ENCODE measurements at regions not wholly inside any gene's neighbourhood (a gene's known extent, or its start where the extent isn't known, plus 50 kb on each side); places are given as distances from the start of the nearest gene placed in this dataset.

DNA sequence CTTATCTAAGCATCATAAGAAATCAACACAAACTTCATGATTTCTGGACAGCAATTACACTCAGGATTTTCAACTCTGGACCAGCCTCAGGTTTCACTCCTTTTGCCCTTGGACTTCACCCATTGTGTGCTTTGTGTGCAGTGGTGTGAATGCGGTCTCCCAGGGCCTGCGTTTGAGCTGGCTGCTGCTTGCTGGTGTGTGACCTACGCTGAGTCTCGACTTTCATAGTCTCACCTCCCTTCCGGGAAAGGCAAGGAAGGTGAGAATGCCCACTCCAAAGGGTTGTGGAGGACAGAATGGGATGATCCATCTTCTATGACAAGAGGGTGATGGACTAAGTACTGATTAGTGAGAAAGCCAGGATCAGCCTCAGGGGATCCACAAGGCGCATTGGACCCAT is 228.8 kb downstream of the C12orf75 start:
- H3K4me3 ChIP-seq (ENCODE audit: low read depth, low read length): no peak overlapping the region
- H3K79me2 ChIP-seq (ENCODE audit: control insufficient read depth, insufficient read depth, low read length, poor library complexity): no peaks in the 10 kb centered on the region
- no peaks in the 10 kb centered on the region for H3K36me3 ChIP-seq (ENCODE audit: control insufficient read depth in 1 of 2, insufficient read depth in 2 of 2, low read length in 2 of 2)
- no peak overlapping the region for H3K9ac ChIP-seq (ENCODE audit: low read length)
- H3K18ac ChIP-seq (ENCODE audit: low read length): no peak overlapping the region
- peaks cover 1% of the 10 kb centered on the region for H3K9me3 ChIP-seq (ENCODE audit: insufficient read depth, low read depth, low read length)
- WGBS (ENCODE audit: extremely low coverage, insufficient coverage, insufficient read length): no CpG with 5 or more reads among the region's 6 CpGs
- H3K4me2 ChIP-seq (ENCODE audit: low read length): no peak overlapping the region
- no peak overlapping the region for H2AFZ ChIP-seq (ENCODE audit: insufficient read depth, low read length, poor library complexity)
- no peak overlapping the region for H4K91ac ChIP-seq (ENCODE audit: low read depth, low read length)
- H2BK120ac ChIP-seq (ENCODE audit: insufficient read depth, low read length, poor library complexity): no peak overlapping the region
- no peak overlapping the region for H4K8ac ChIP-seq (ENCODE audit: low read depth, low read length)
- no peak overlapping the region for H3K27ac ChIP-seq (ENCODE audit: low read depth, low read length)
- H3K4me1 ChIP-seq (ENCODE audit: control insufficient read depth in 1 of 2, insufficient read depth in 2 of 2, low read length in 2 of 2): peaks cover 7 to 15% of the 10 kb centered on the region in 2 experiments
- peaks cover 7% of the 10 kb centered on the region for H3K79me1 ChIP-seq (ENCODE audit: low read length)
- H2BK5ac ChIP-seq (ENCODE audit: low read depth, low read length, poor library complexity): no peak overlapping the region
- H3K14ac ChIP-seq (ENCODE audit: low read length): no peak overlapping the region
- H2BK12ac ChIP-seq (ENCODE audit: low read length): no peak overlapping the region
- H4K12ac ChIP-seq (ENCODE audit: low read depth, low read length): no peak overlapping the region
- H3K4ac ChIP-seq (ENCODE audit: low read depth, low read length): no peak overlapping the region
- no peak overlapping the region for H3K23ac ChIP-seq (ENCODE audit: low read length)
- DNase-seq: no peak
- H3K27me3 ChIP-seq (ENCODE audit: insufficient read depth, low read length): no peaks in the 10 kb centered on the region
- H2AK5ac ChIP-seq (ENCODE audit: low read length): no peak overlapping the region

- Histone ChIP-seq H2AFZ (ENCODE audit: insufficient read depth, low read length, poor library complexity) (no peak overlapping the region), H3K4me2 (ENCODE audit: low read length) (no peak overlapping the region), H3K79me1 (ENCODE audit: low read length) (peaks cover 6% of the 10 kb centered on the region), H3K4ac (ENCODE audit: low read depth, low read length) (no peak overlapping the region), H3K18ac (ENCODE audit: low read length) (no peak overlapping the region), H3K27ac (ENCODE audit: low read depth, low read length) (no peak overlapping the region), H4K12ac (ENCODE audit: low read depth, low read length) (no peak overlapping the region), H3K9ac (ENCODE audit: low read length) (no peak overlapping the region), H3K36me3 (ENCODE audit: control insufficient read depth in 1 of 2, insufficient read depth in 2 of 2, low read length in 2 of 2) (no peaks in the 10 kb centered on the region), H2BK120ac (ENCODE audit: insufficient read depth, low read length, poor library complexity) (peak overlapping the region; percentile 15), H2BK12ac (ENCODE audit: low read length) (no peak overlapping the region), H3K4me3 (ENCODE audit: low read depth, low read length) (no peak overlapping the region), H2AK5ac (ENCODE audit: low read length) (peak overlapping the region; percentile 1), H4K91ac (ENCODE audit: low read depth, low read length) (peak overlapping the region; percentile 1), H3K27me3 (ENCODE audit: insufficient read depth, low read length) (no peaks in the 10 kb centered on the region), H3K23ac (ENCODE audit: low read length) (no peak overlapping the region), H3K14ac (ENCODE audit: low read length) (peak overlapping the region; percentile 7), H3K4me1 (ENCODE audit: control insufficient read depth in 1 of 2, insufficient read depth in 2 of 2, low read length in 2 of 2) (peaks cover 7 to 11% of the 10 kb centered on the region in 2 experiments), H2BK5ac (ENCODE audit: low read depth, low read length, poor library complexity) (no peak overlapping the region), H3K9me3 (ENCODE audit: insufficient read depth, low read depth, low read length) (peaks cover 1% of the 10 kb centered on the region), H4K8ac (ENCODE audit: low read depth, low read length) (peak overlapping the region; percentile 30), H3K79me2 (ENCODE audit: control insufficient read depth, insufficient read depth, low read length, poor library complexity) (no peaks in the 10 kb centered on the region)
- no CpG with 5 or more reads among the region's 7 CpGs for WGBS (ENCODE audit: extremely low coverage, insufficient coverage, insufficient read length)
- no peak for DNase-seq
Observed at GRCh38 chr12:105561546-105562198, 231.2 kb downstream of the C12orf75 start.

- no peak for DNase-seq
- no peak overlapping the region for H3K9ac ChIP-seq (ENCODE audit: low read length)
- H2AFZ ChIP-seq (ENCODE audit: insufficient read depth, low read length, poor library complexity): no peak overlapping the region
- H4K91ac ChIP-seq (ENCODE audit: low read depth, low read length): peak overlapping the region; percentile 41
- H3K4me3 ChIP-seq (ENCODE audit: low read depth, low read length): no peak overlapping the region
- WGBS (ENCODE audit: extremely low coverage, insufficient coverage, insufficient read length): no CpG with 5 or more reads among the region's 24 CpGs
- peak overlapping the region; percentile 63 for H2BK5ac ChIP-seq (ENCODE audit: low read depth, low read length, poor library complexity)
- peak overlapping the region; percentile 31 for H3K14ac ChIP-seq (ENCODE audit: low read length)
- H3K23ac ChIP-seq (ENCODE audit: low read length): no peak overlapping the region
- peak overlapping the region; percentile 28 for H3K4me2 ChIP-seq (ENCODE audit: low read length)
- no peaks in the 10 kb centered on the region for H3K36me3 ChIP-seq (ENCODE audit: control insufficient read depth in 1 of 2, insufficient read depth in 2 of 2, low read length in 2 of 2)
- peak overlapping the region; percentile 7 for H3K27ac ChIP-seq (ENCODE audit: low read depth, low read length)
- no peaks in the 10 kb centered on the region for H3K79me2 ChIP-seq (ENCODE audit: control insufficient read depth, insufficient read depth, low read length, poor library complexity)
- peak overlapping the region; percentile 62 for H2BK120ac ChIP-seq (ENCODE audit: insufficient read depth, low read length, poor library complexity)
- peak overlapping the region; percentile 71 for H4K8ac ChIP-seq (ENCODE audit: low read depth, low read length)
- H3K18ac ChIP-seq (ENCODE audit: low read length): no peak overlapping the region
- no peak overlapping the region for H4K12ac ChIP-seq (ENCODE audit: low read depth, low read length)
- H3K4ac ChIP-seq (ENCODE audit: low read depth, low read length): no peak overlapping the region
- H3K79me1 ChIP-seq (ENCODE audit: low read length): peaks cover 6% of the 10 kb centered on the region
- peaks cover 7 to 11% of the 10 kb centered on the region in 2 experiments for H3K4me1 ChIP-seq (ENCODE audit: control insufficient read depth in 1 of 2, insufficient read depth in 2 of 2, low read length in 2 of 2)
- no peaks in the 10 kb centered on the region for H3K27me3 ChIP-seq (ENCODE audit: insufficient read depth, low read length)
- H2BK12ac ChIP-seq (ENCODE audit: low read length): peak overlapping the region; percentile 78
- peak overlapping the region; percentile 1 for H2AK5ac ChIP-seq (ENCODE audit: low read length)
- H3K9me3 ChIP-seq (ENCODE audit: insufficient read depth, low read depth, low read length): peaks cover 1% of the 10 kb centered on the region
Observed at GRCh38 chr12:105562199-105562971, 231.9 kb downstream of the C12orf75 start.

GRCh38 chr12:105567061-105567460 is 236.6 kb downstream of the C12orf75 start:
- Histone ChIP-seq H2AFZ (ENCODE audit: insufficient read depth, low read length, poor library complexity) (no peak overlapping the region), H3K14ac (ENCODE audit: low read length) (no peak overlapping the region), H3K4ac (ENCODE audit: low read depth, low read length) (no peak overlapping the region), H2BK5ac (ENCODE audit: low read depth, low read length, poor library complexity) (no peak overlapping the region), H4K12ac (ENCODE audit: low read depth, low read length) (no peak overlapping the region), H3K27ac (ENCODE audit: low read depth, low read length) (no peak overlapping the region), H3K27me3 (ENCODE audit: insufficient read depth, low read length) (no peaks in the 10 kb centered on the region), H3K23ac (ENCODE audit: low read length) (no peak overlapping the region), H3K36me3 (ENCODE audit: control insufficient read depth in 1 of 2, insufficient read depth in 2 of 2, low read length in 2 of 2) (no peaks in the 10 kb centered on the region), H3K79me1 (ENCODE audit: low read length) (peaks cover 3% of the 10 kb centered on the region), H3K4me3 (ENCODE audit: low read depth, low read length) (no peak overlapping the region), H2BK120ac (ENCODE audit: insufficient read depth, low read length, poor library complexity) (no peak overlapping the region), H4K8ac (ENCODE audit: low read depth, low read length) (no peak overlapping the region), H3K9ac (ENCODE audit: low read length) (no peak overlapping the region), H4K91ac (ENCODE audit: low read depth, low read length) (no peak overlapping the region), H2AK5ac (ENCODE audit: low read length) (no peak overlapping the region), H3K18ac (ENCODE audit: low read length) (no peak overlapping the region), H3K4me2 (ENCODE audit: low read length) (no peak overlapping the region), H3K9me3 (ENCODE audit: insufficient read depth, low read depth, low read length) (peaks cover 1% of the 10 kb centered on the region), H3K79me2 (ENCODE audit: control insufficient read depth, insufficient read depth, low read length, poor library complexity) (no peaks in the 10 kb centered on the region), H2BK12ac (ENCODE audit: low read length) (no peak overlapping the region), H3K4me1 (ENCODE audit: control insufficient read depth in 1 of 2, insufficient read depth in 2 of 2, low read length in 2 of 2) (peaks cover 5% of the 10 kb centered on the region in 2 experiments)
- no CpG with 5 or more reads among the region's 1 CpG for WGBS (ENCODE audit: extremely low coverage, insufficient coverage, insufficient read length)
- no peak for DNase-seq
